Smooth muscle cell (in vitro differentiated cells): ENCODE measurements at regions not wholly inside any gene's neighbourhood (a gene's known extent, or its start where the extent isn't known, plus 50 kb on each side); places are given as distances from the start of the nearest gene placed in this dataset.

Source experiments
- DNase-seq: peaks from one replicate; lab custom pipeline; 2025; ENCODE audit not compliant: unreplicated experiment; lab: John Stamatoyannopoulos, UW
- H2AFZ ChIP-seq: fragments of 200-600 bp; sonication (generic); 2 replicates; pipeline ENCODE4 v1.6.0; 2016; ENCODE audit warnings: antibody characterized with exemption, low read depth, mild to moderate bottlenecking
- H3F3A ChIP-seq: fragments of 200-600 bp; sonication (generic); 2 replicates; pipeline ENCODE4 v1.6.0; 2017; ENCODE audit warnings: antibody characterized with exemption, low read depth
- H3K27ac ChIP-seq: fragments of 200-600 bp; sonication (generic); 2 replicates; pipeline ENCODE4 v1.5.1; 2016; ENCODE audit warnings: low read depth, mild to moderate bottlenecking
- H3K27me3 ChIP-seq: fragments of 200-600 bp; sonication (generic); 2 replicates; pipeline ENCODE4 v1.6.1; 2016; ENCODE audit warnings: low read depth, mild to moderate bottlenecking
- H3K36me3 ChIP-seq: fragments of 200-600 bp; sonication (generic); 2 replicates; pipeline ENCODE4 v1.5.1; 2016; ENCODE audit warnings: low read depth
- H3K4me1 ChIP-seq: fragments of 200-600 bp; sonication (generic); 2 replicates; pipeline ENCODE4 v1.5.1; 2016; ENCODE audit warnings: low read depth
- H3K4me2 ChIP-seq: fragments of 200-600 bp; sonication (generic); 2 replicates; pipeline ENCODE4 v1.6.0; 2016; ENCODE audit warnings: mild to moderate bottlenecking
- H3K4me3 ChIP-seq: fragments of 200-600 bp; sonication (generic); 2 replicates; pipeline ENCODE4 v1.5.1; 2016; ENCODE audit warnings: mild to moderate bottlenecking
- H3K79me2 ChIP-seq: fragments of 200-600 bp; sonication (generic); 2 replicates; pipeline ENCODE4 v1.6.0; 2016; ENCODE audit warnings: low read depth, mild to moderate bottlenecking
- H3K9ac ChIP-seq: fragments of 200-600 bp; sonication (generic); 2 replicates; pipeline ENCODE4 v1.6.0; 2016; ENCODE audit warnings: low read depth
- H3K9me3 ChIP-seq: fragments of 200-600 bp; sonication (generic); replicated peaks from 2 replicates; pipeline ENCODE4 v1.5.1; 2016; ENCODE audit warnings: low read depth
- H4K20me1 ChIP-seq: fragments of 200-600 bp; sonication (generic); 2 replicates; pipeline ENCODE4 v1.6.0; 2016; ENCODE audit warnings: low read depth
- CTCF ChIP-seq: fragments of 200-600 bp; sonication (generic); IDR thresholded peaks from 2 replicates; pipeline ENCODE4 v1.5.1; 2017; ENCODE audit warnings: borderline replicate concordance, mild to moderate bottlenecking, antibody characterized with exemption; ENCODE audit not compliant: insufficient read depth, poor library complexity, severe bottlenecking
- WGBS: methylation state at CpG from one replicate; pipeline ENCODE4 v1.1.7; 2016; ENCODE audit warnings: low lambda C conversion rate; 5-methylcytosine and 5-hydroxymethylcytosine counted together

- H3K79me2 ChIP-seq: no peaks in the 10 kb centered on the region
- peaks cover 2% of the 10 kb centered on the region for H3K27me3 ChIP-seq
- DNase-seq: no peak
- no peak overlapping the region for H3K4me2 ChIP-seq
- no peak for TF ChIP-seq CTCF
- no peaks in the 10 kb centered on the region for H3K9me3 ChIP-seq
- WGBS: 55% methylated on average over 2 of the region's 2 CpGs
- no peaks in the 10 kb centered on the region for H3K36me3 ChIP-seq
- no peaks in the 10 kb centered on the region for H3F3A ChIP-seq
- H4K20me1 ChIP-seq: no peaks in the 10 kb centered on the region
- no peak overlapping the region for H3K27ac ChIP-seq
- no peak overlapping the region for H3K9ac ChIP-seq
- H3K4me1 ChIP-seq: no peaks in the 10 kb centered on the region
- H3K4me3 ChIP-seq: no peak overlapping the region
- H2AFZ ChIP-seq: no peak overlapping the region
Observed at GRCh38 chr3:158909870-158910269, 108.0 kb downstream of the MFSD1 start.

- no peak for DNase-seq
- H3K9ac ChIP-seq: no peak overlapping the region
- H3F3A ChIP-seq: no peaks in the 10 kb centered on the region
- no peak for TF ChIP-seq CTCF
- H3K4me1 ChIP-seq: no peaks in the 10 kb centered on the region
- no peak overlapping the region for H3K4me2 ChIP-seq
- 88% methylated on average over 6 of the region's 6 CpGs for WGBS
- no peak overlapping the region for H2AFZ ChIP-seq
- H3K36me3 ChIP-seq: no peaks in the 10 kb centered on the region
- no peaks in the 10 kb centered on the region for H3K9me3 ChIP-seq
- H3K27me3 ChIP-seq: peaks cover 2% of the 10 kb centered on the region
- no peaks in the 10 kb centered on the region for H3K79me2 ChIP-seq
- H4K20me1 ChIP-seq: no peaks in the 10 kb centered on the region
- no peak overlapping the region for H3K27ac ChIP-seq
- no peak overlapping the region for H3K4me3 ChIP-seq
Observed at GRCh38 chr3:158911586-158911985, 109.7 kb downstream of the MFSD1 start.

- H3K4me1 ChIP-seq: no peaks in the 10 kb centered on the region
- no peak for DNase-seq
- H3K9me3 ChIP-seq: no peaks in the 10 kb centered on the region
- H3K27ac ChIP-seq: no peak overlapping the region
- TF ChIP-seq CTCF: no peak
- H3K27me3 ChIP-seq: peaks cover 2% of the 10 kb centered on the region
- no peaks in the 10 kb centered on the region for H3K36me3 ChIP-seq
- no peaks in the 10 kb centered on the region for H3K79me2 ChIP-seq
- H3K4me3 ChIP-seq: no peak overlapping the region
- H4K20me1 ChIP-seq: no peaks in the 10 kb centered on the region
- H2AFZ ChIP-seq: no peak overlapping the region
- 63% methylated on average over 3 of the region's 3 CpGs for WGBS
- no peaks in the 10 kb centered on the region for H3F3A ChIP-seq
- H3K4me2 ChIP-seq: no peak overlapping the region
- H3K9ac ChIP-seq: no peak overlapping the region
Observed at GRCh38 chr3:158912188-158912587, 110.3 kb downstream of the MFSD1 start.

GRCh38 chr3:158912621-158913020, 110.8 kb downstream of the MFSD1 start:
- no peak overlapping the region for H3K27ac ChIP-seq
- WGBS: 79% methylated on average over 6 of the region's 6 CpGs

More at GRCh38 chr3:158912621-158913020, 110.8 kb downstream of the MFSD1 start:
- Histone ChIP-seq H4K20me1 (no peaks in the 10 kb centered on the region), H3K27me3 (peaks cover 2% of the 10 kb centered on the region), H3K79me2 (no peaks in the 10 kb centered on the region), H3K36me3 (no peaks in the 10 kb centered on the region), H3K4me3 (no peak overlapping the region), H3K4me1 (no peaks in the 10 kb centered on the region), H3K9me3 (no peaks in the 10 kb centered on the region), H3F3A (no peaks in the 10 kb centered on the region), H2AFZ (no peak overlapping the region), H3K4me2 (no peak overlapping the region), H3K9ac (no peak overlapping the region)
- no peak for TF ChIP-seq CTCF
- DNase-seq: no peak
